BLaER1 treated with 17β-estradiol and CSF1 and Interleukin-3, amounts not matched to agents 10 nM and 100 nM (cell line): ENCODE measurements at regions not wholly inside any gene's neighbourhood (a gene's known extent, or its start where the extent isn't known, plus 50 kb on each side); places are given as distances from the start of the nearest gene placed in this dataset.
"Not testable (repeated sequence)": the region's sequence is repeated elsewhere in the genome, so short reads cannot be mapped to it uniquely, and the experiment has no call there.

Source experiments
- H3K27ac ChIP-seq, 11 experiments: shearing (Covaris generic); formaldehyde crosslinking; 2 replicates each; pipeline ENCODE4 v1.8.1; 2022
- H3K27me3 ChIP-seq, 11 experiments: shearing (Covaris generic); formaldehyde crosslinking; 2 replicates each; pipeline ENCODE4 v1.8.1; 2022
- H3K36me3 ChIP-seq, 11 experiments: shearing (Covaris generic); formaldehyde crosslinking; 2 replicates each; pipeline ENCODE4 v1.8.1; 2022
- H3K4me1 ChIP-seq, 10 experiments: shearing (Covaris generic); formaldehyde crosslinking; 2 replicates each; pipeline ENCODE4 v1.8.1; 2022
- H3K4me2 ChIP-seq, 11 experiments: shearing (Covaris generic); formaldehyde crosslinking; 2 replicates each; pipeline ENCODE4 v1.8.1; 2022
- H3K4me3 ChIP-seq, 10 experiments: shearing (Covaris generic); formaldehyde crosslinking; 2 replicates each; pipeline ENCODE4 v1.8.1; 2022
- H3K9ac ChIP-seq, 11 experiments: shearing (Covaris generic); formaldehyde crosslinking; 2 replicates each; pipeline ENCODE4 v1.8.1; 2022
- H3K9me3 ChIP-seq, 11 experiments: shearing (Covaris generic); formaldehyde crosslinking; replicated peaks in 1 of 11; 2 replicates each; pipeline ENCODE4 v1.8.1; 2022
- H4K20me1 ChIP-seq, 11 experiments: shearing (Covaris generic); formaldehyde crosslinking; 2 replicates each; pipeline ENCODE4 v1.8.1; 2022
- Cebpa-rat ChIP-seq, 11 experiments: shearing (Covaris generic); IDR thresholded peaks; 2 replicates each; pipeline ENCODE4 v1.8.1; 2022

GRCh38 chr1:224061436-224061835 is 52.5 kb upstream of the FBXO28 start:
- no peak for TF ChIP-seq Cebpa-rat (IDR thresholded peaks at IDR 0.05)
- no peaks in the 10 kb centered on the region for H3K27me3 ChIP-seq
- H3K4me3 ChIP-seq, result no peak overlapping the region
- no peaks in the 10 kb centered on the region for H4K20me1 ChIP-seq
- no peaks in the 10 kb centered on the region for H3K36me3 ChIP-seq
- no peak overlapping the region for H3K9ac ChIP-seq
- no peaks in the 10 kb centered on the region for H3K4me1 ChIP-seq
- H3K4me2 ChIP-seq, result no peak overlapping the region
- no peak overlapping the region for H3K27ac ChIP-seq
- no peaks in the 10 kb centered on the region for H3K9me3 ChIP-seq

GRCh38 chr1:224059897-224060427 is 53.9 kb upstream of the FBXO28 start:
- no peaks in the 10 kb centered on the region for H3K27me3 ChIP-seq

GRCh38 chr1:224058303-224058702 is 55.6 kb upstream of the FBXO28 start:
- Histone ChIP-seq H3K36me3 (no peaks in the 10 kb centered on the region), H3K4me1 (peaks cover 0 to 8% (median 4%) of the 10 kb centered on the region in 10 experiments; a peak in 9 of 20 replicates), H3K9ac (no peak overlapping the region), H3K4me2 (no peak overlapping the region), H3K9me3 (peaks cover 0 to 17% (median 3%) of the 10 kb centered on the region in 11 experiments; a peak in 8 of 22 replicates), H3K27me3 (no peaks in the 10 kb centered on the region), H3K4me3 (no peak overlapping the region), H4K20me1 (no peaks in the 10 kb centered on the region), H3K27ac (no peak overlapping the region)
- TF ChIP-seq Cebpa-rat (IDR thresholded peaks at IDR 0.05), result no peak

More at GRCh38 chr1:224059897-224060427, 53.9 kb upstream of the FBXO28 start:
- no peak overlapping the region for H3K4me3 ChIP-seq
- no peaks in the 10 kb centered on the region for H4K20me1 ChIP-seq
- H3K9ac ChIP-seq, result no peak overlapping the region
- H3K36me3 ChIP-seq, result no peaks in the 10 kb centered on the region
- TF ChIP-seq Cebpa-rat (IDR thresholded peaks at IDR 0.05), result no peak
- H3K27ac ChIP-seq, result no peak overlapping the region
- no peak overlapping the region for H3K4me2 ChIP-seq
- H3K4me1 ChIP-seq, result no peaks in the 10 kb centered on the region
- peaks cover 0 to 8% (median 0%) of the 10 kb centered on the region in 11 experiments; a peak in 7 of 22 replicates for H3K9me3 ChIP-seq

GRCh38 chr1:224057461-224058199 is 56.3 kb upstream of the FBXO28 start:
- no peak overlapping the region for H3K27ac ChIP-seq
- TF ChIP-seq Cebpa-rat (IDR thresholded peaks at IDR 0.05), result no peak
- peaks cover 0 to 17% (median 3%) of the 10 kb centered on the region in 11 experiments; a peak in 8 of 22 replicates for H3K9me3 ChIP-seq
- no peak overlapping the region for H3K4me2 ChIP-seq
- H4K20me1 ChIP-seq, result no peaks in the 10 kb centered on the region
- H3K4me1 ChIP-seq, result peaks cover 0 to 12% (median 8%) of the 10 kb centered on the region in 10 experiments; a peak in 11 of 20 replicates
- H3K4me3 ChIP-seq, result no peak overlapping the region
- no peaks in the 10 kb centered on the region for H3K27me3 ChIP-seq
- no peaks in the 10 kb centered on the region for H3K36me3 ChIP-seq
- no peak overlapping the region for H3K9ac ChIP-seq

- Histone ChIP-seq H3K9ac (no peak overlapping the region), H3K27ac (no peak overlapping the region), H3K4me3 (no peak overlapping the region), H3K36me3 (no peaks in the 10 kb centered on the region), H3K4me2 (no peak overlapping the region), H3K4me1 (peaks cover 0 to 12% (median 8%) of the 10 kb centered on the region in 10 experiments; a peak in 11 of 20 replicates), H3K27me3 (no peaks in the 10 kb centered on the region), H4K20me1 (no peaks in the 10 kb centered on the region), H3K9me3 (peaks cover 0 to 17% (median 3%) of the 10 kb centered on the region in 11 experiments; a peak in 8 of 22 replicates)
- no peak for TF ChIP-seq Cebpa-rat (IDR thresholded peaks at IDR 0.05)
Measured at GRCh38 chr1:224054611-224055010, 59.3 kb upstream of the FBXO28 start.

GRCh38 chr1:224054012-224054411 is 59.9 kb upstream of the FBXO28 start:
- no peaks in the 10 kb centered on the region for H4K20me1 ChIP-seq
- no peak overlapping the region for H3K27ac ChIP-seq
- H3K4me2 ChIP-seq, result peak overlapping the region in 2 of 11 experiments; percentile 8 to 35; a peak in 2 of 22 replicates
- peaks cover 0 to 17% (median 3%) of the 10 kb centered on the region in 11 experiments; a peak in 8 of 22 replicates for H3K9me3 ChIP-seq
- no peak overlapping the region for H3K4me3 ChIP-seq
- H3K36me3 ChIP-seq, result no peaks in the 10 kb centered on the region
- H3K27me3 ChIP-seq, result no peaks in the 10 kb centered on the region
- no peak for TF ChIP-seq Cebpa-rat (IDR thresholded peaks at IDR 0.05)
- H3K4me1 ChIP-seq, result peaks cover 0 to 12% (median 8%) of the 10 kb centered on the region in 10 experiments; a peak in 11 of 20 replicates
- no peak overlapping the region for H3K9ac ChIP-seq

- peaks cover 0 to 12% (median 8%) of the 10 kb centered on the region in 10 experiments; a peak in 11 of 20 replicates for H3K4me1 ChIP-seq
- H3K27me3 ChIP-seq, result no peaks in the 10 kb centered on the region
- H3K9me3 ChIP-seq, result peaks cover 0 to 17% (median 3%) of the 10 kb centered on the region in 11 experiments; a peak in 8 of 22 replicates
- H3K4me2 ChIP-seq, result peak overlapping the region in 6 of 11 experiments; percentile 1 to 35 (median 10); a peak in 4 of 22 replicates
- H4K20me1 ChIP-seq, result no peaks in the 10 kb centered on the region
- no peak overlapping the region for H3K4me3 ChIP-seq
- no peak for TF ChIP-seq Cebpa-rat (IDR thresholded peaks at IDR 0.05)
- no peak overlapping the region for H3K9ac ChIP-seq
- H3K27ac ChIP-seq, result no peak overlapping the region
- no peaks in the 10 kb centered on the region for H3K36me3 ChIP-seq
Measured at GRCh38 chr1:224053456-224053855, 60.5 kb upstream of the FBXO28 start.

GRCh38 chr1:224052772-224053171 is 61.1 kb upstream of the FBXO28 start:
- Histone ChIP-seq H3K4me2 (peak overlapping the region in 7 of 11 experiments; percentile 1 to 35 (median 12); a peak in 5 of 22 replicates), H3K4me3 (no peak overlapping the region)

GRCh38 chr1:224051782-224052181 is 62.1 kb upstream of the FBXO28 start:
- H3K4me1 ChIP-seq, result peaks cover 0 to 12% (median 8%) of the 10 kb centered on the region in 10 experiments; a peak in 11 of 20 replicates
- H3K36me3 ChIP-seq, H4K20me1 ChIP-seq, H3K9ac ChIP-seq, H3K4me2 ChIP-seq, H3K27ac ChIP-seq, H3K4me3 ChIP-seq, H3K27me3 ChIP-seq: not testable (repeated sequence)
- peaks cover 0 to 23% (median 3%) of the 10 kb centered on the region in 11 experiments; a peak in 8 of 22 replicates for H3K9me3 ChIP-seq

More at GRCh38 chr1:224052772-224053171, 61.1 kb upstream of the FBXO28 start:
- no peak for TF ChIP-seq Cebpa-rat (IDR thresholded peaks at IDR 0.05)
- Histone ChIP-seq H4K20me1 (no peaks in the 10 kb centered on the region), H3K9ac (no peak overlapping the region), H3K36me3 (no peaks in the 10 kb centered on the region), H3K27ac (0 out of 22 replicates have a peak overlapping the region, but pooled peaks of 1 of the 11 experiments have one; percentile 6), H3K27me3 (no peaks in the 10 kb centered on the region), H3K9me3 (peaks cover 0 to 17% (median 3%) of the 10 kb centered on the region in 11 experiments; a peak in 8 of 22 replicates), H3K4me1 (peaks cover 0 to 12% (median 8%) of the 10 kb centered on the region in 10 experiments; a peak in 11 of 20 replicates)
